GM23338 (cell line): ENCODE measurements at regions not wholly inside any gene's neighbourhood (a gene's known extent, or its start where the extent isn't known, plus 50 kb on each side); places are given as distances from the start of the nearest gene placed in this dataset.

Experiments used
- ATAC-seq: fragments of 200-7000 bp; cut with Tn5 transposase; 3 replicates; pipeline ENCODE4 v1.9.1; 2020
- DNase-seq: peaks from one replicate; pipeline ENCODE4 v3.0.0-alpha.2; 2015; ENCODE audit warnings: low spot score
- H2AFZ ChIP-seq: fragments of 200-600 bp; sonication (generic); 2 replicates; pipeline ENCODE4 v1.8.0; 2016; ENCODE audit warnings: antibody characterized with exemption, mild to moderate bottlenecking, moderate library complexity
- H3F3A ChIP-seq: fragments of 200-600 bp; sonication (generic); replicated peaks from 2 replicates; pipeline ENCODE4 v1.8.0; 2017; ENCODE audit warnings: antibody characterized with exemption, mixed run types, low read depth
- H3K27ac ChIP-seq: fragments of 200-600 bp; sonication (generic); 2 replicates; pipeline ENCODE4 v1.6.1; 2016; ENCODE audit warnings: low read depth
- H3K27me3 ChIP-seq: fragments of 200-600 bp; sonication (generic); 2 replicates; pipeline ENCODE4 v1.8.0; 2016; ENCODE audit warnings: mild to moderate bottlenecking, mixed run types, moderate library complexity; ENCODE audit not compliant: insufficient read depth
- H3K36me3 ChIP-seq: fragments of 200-600 bp; sonication (generic); 2 replicates; pipeline ENCODE4 v1.8.0; 2016; ENCODE audit warnings: mild to moderate bottlenecking; ENCODE audit not compliant: insufficient read depth
- H3K4me1 ChIP-seq: fragments of 200-600 bp; sonication (generic); 2 replicates; pipeline ENCODE4 v1.8.0; 2016; ENCODE audit warnings: mild to moderate bottlenecking, moderate library complexity; ENCODE audit not compliant: insufficient read depth
- H3K4me2 ChIP-seq: fragments of 200-600 bp; sonication (generic); 2 replicates; pipeline ENCODE4 v1.7.1; 2017; ENCODE audit warnings: mixed run types
- H3K4me3 ChIP-seq: fragments of 200-600 bp; sonication (generic); 2 replicates; pipeline ENCODE4 v1.6.1; 2016; ENCODE audit warnings: mixed run types
- H3K79me2 ChIP-seq: fragments of 200-600 bp; sonication (generic); replicated peaks from 2 replicates; pipeline ENCODE4 v1.8.0; 2017; ENCODE audit warnings: mild to moderate bottlenecking; ENCODE audit not compliant: insufficient read depth
- H3K9me2 ChIP-seq: fragments of 200-600 bp; sonication (generic); 2 replicates; pipeline ENCODE4 v1.8.0; 2017; ENCODE audit not compliant: insufficient read depth
- H4K20me1 ChIP-seq: fragments of 200-600 bp; sonication (generic); replicated peaks from 2 replicates; pipeline ENCODE4 v1.8.0; 2017; ENCODE audit warnings: mild to moderate bottlenecking; ENCODE audit not compliant: insufficient read depth
- H3K27ac Mint-ChIP-seq: 2 replicates; pipeline ENCODE4 v1.8.0; 2020; ENCODE audit warnings: inconsistent platforms, mild to moderate bottlenecking, moderate library complexity, mixed read lengths
- H3K27me3 Mint-ChIP-seq: 3 replicates; pipeline ENCODE4 v1.8.0; 2022; ENCODE audit warnings: low read depth, mild to moderate bottlenecking, moderate library complexity, mixed read lengths, inconsistent platforms; ENCODE audit not compliant: insufficient read depth, poor library complexity
- H3K36me3 Mint-ChIP-seq: 3 replicates; pipeline ENCODE4 v1.8.0; 2021; ENCODE audit warnings: low read depth, mild to moderate bottlenecking, inconsistent platforms, moderate library complexity, mixed read lengths
- H3K4me1 Mint-ChIP-seq: 3 replicates; pipeline ENCODE4 v1.8.0; 2020; ENCODE audit warnings: mild to moderate bottlenecking, inconsistent platforms, mixed read lengths
- H3K4me3 Mint-ChIP-seq: 3 replicates; pipeline ENCODE4 v1.8.0; 2021; ENCODE audit warnings: moderate library complexity, mild to moderate bottlenecking, inconsistent platforms, mixed read lengths
- H3K9me3 Mint-ChIP-seq: 3 replicates; pipeline ENCODE4 v1.8.0; 2020; ENCODE audit warnings: moderate library complexity, mild to moderate bottlenecking, inconsistent platforms, mixed read lengths
- CREB1 ChIP-seq: fragments of 250-450 bp; sonication (Bioruptor Pico); IDR thresholded peaks from 2 replicates; pipeline ENCODE4 v1.5.0; 2020; ENCODE audit warnings: low read depth, mild to moderate bottlenecking, moderate library complexity
- CTCF ChIP-seq, 2 experiments: fragments of 200-600 bp in 1 of 2; sonication (generic) in 1 of 2; conservative IDR thresholded peaks; 2 replicates each; pipeline versions ENCODE4 v1.5.1 to v1.6.1; 2016 to 2017; ENCODE audit warnings: antibody characterized with exemption in 2 of 2, low read depth in 2 of 2, mild to moderate bottlenecking in 2 of 2, moderate library complexity in 1 of 2
- ETS1 ChIP-seq: IDR thresholded peaks from 2 replicates; pipeline ENCODE4 v1.6.1; 2016; ENCODE audit warnings: antibody characterized with exemption
- EZH2 ChIP-seq: fragments of 200-600 bp; sonication (generic); IDR thresholded peaks from one replicate; pipeline ENCODE4 v1.8.0; 2017; ENCODE audit warnings: antibody characterized with exemption, mild to moderate bottlenecking, low read depth; ENCODE audit not compliant: unreplicated experiment
- EZH2phosphoT487 ChIP-seq: fragments of 200-600 bp; sonication (generic); IDR thresholded peaks from one replicate; pipeline ENCODE4 v1.8.1; 2018; ENCODE audit warnings: antibody characterized with exemption; ENCODE audit not compliant: unreplicated experiment
- JUNB ChIP-seq: IDR thresholded peaks from one replicate; pipeline ENCODE4 v1.6.1; 2016; ENCODE audit warnings: antibody characterized with exemption; ENCODE audit not compliant: unreplicated experiment
- NANOG ChIP-seq: IDR thresholded peaks from 2 replicates; pipeline ENCODE4 v1.6.1; 2016; ENCODE audit warnings: antibody characterized with exemption, borderline replicate concordance
- POLR2AphosphoS5 ChIP-seq: IDR thresholded peaks from 2 replicates; pipeline ENCODE4 v1.6.1; 2016; ENCODE audit warnings: antibody characterized with exemption, low read depth
- REST ChIP-seq: IDR thresholded peaks from one replicate; pipeline ENCODE4 v1.6.1; 2018; ENCODE audit warnings: antibody characterized with exemption; ENCODE audit not compliant: unreplicated experiment
- STAT1 ChIP-seq: IDR thresholded peaks from one replicate; pipeline ENCODE4 v1.6.1; 2016; ENCODE audit warnings: antibody characterized with exemption; ENCODE audit not compliant: unreplicated experiment
- ZNF114 ChIP-seq: fragments of 250-450 bp; sonication (Bioruptor Pico); IDR thresholded peaks from 2 replicates; pipeline ENCODE4 v1.5.0; 2020; ENCODE audit warnings: mild to moderate bottlenecking, moderate library complexity
- ZNF331 ChIP-seq: fragments of 250-450 bp; sonication (Bioruptor Pico); IDR thresholded peaks from 2 replicates; pipeline ENCODE4 v1.5.0; 2020; ENCODE audit warnings: low read depth, mild to moderate bottlenecking, moderate library complexity

GRCh38 chr13:33746867-33747266 lies 71.1 kb upstream of the RFC3 start (continued):
- TF ChIP-seq CTCF (conservative IDR thresholded peaks at IDR 0.05; ENCODE audit: low read depth in 2 of 2) (no peak), STAT1 (no peak), REST (no peak), POLR2AphosphoS5 (no peak), NANOG (no peak), CREB1 (CRISPR knock-in tag) (no peak), EZH2 (no peak), ZNF114 (CRISPR knock-in tag) (no peak), ZNF331 (CRISPR knock-in tag) (no peak), JUNB (no peak), ETS1 (no peak)

- no peak overlapping the region for H3K27ac ChIP-seq
- H3K27me3 ChIP-seq: no peaks in the 10 kb centered on the region
- no peaks in the 10 kb centered on the region for H3K4me1 ChIP-seq
- no peak overlapping the region for H3K4me3 ChIP-seq
- Mint-ChIP-seq H3K4me1 (no peaks in the 10 kb centered on the region), H3K27me3 (no peaks in the 10 kb centered on the region), H3K4me3 (no peak overlapping the region), H3K27ac (no peak overlapping the region), H3K9me3 (peaks cover 2% of the 10 kb centered on the region; the same call in 1 of the 3 replicates), H3K36me3 (no peaks in the 10 kb centered on the region)
- H3K36me3 ChIP-seq: no peaks in the 10 kb centered on the region
- no peak overlapping the region for H2AFZ ChIP-seq
- no peaks in the 10 kb centered on the region for H3K79me2 ChIP-seq
- no peak overlapping the region for H3K4me2 ChIP-seq
- no peaks in the 10 kb centered on the region for H3F3A ChIP-seq
- no peaks in the 10 kb centered on the region for H4K20me1 ChIP-seq
- H3K9me2 ChIP-seq: no peaks in the 10 kb centered on the region
- DNase-seq (no peak), ATAC-seq (no peak)
- TF ChIP-seq STAT1 (no peak), EZH2 (no peak), POLR2AphosphoS5 (no peak), NANOG (no peak), ZNF331 (CRISPR knock-in tag) (no peak), CREB1 (CRISPR knock-in tag) (no peak), ETS1 (no peak), CTCF (conservative IDR thresholded peaks at IDR 0.05; ENCODE audit: low read depth in 2 of 2) (no peak), ZNF114 (CRISPR knock-in tag) (no peak), JUNB (no peak), EZH2phosphoT487 (no peak), REST (no peak)
Measured at GRCh38 chr13:33751151-33751550, 66.8 kb upstream of the RFC3 start.
